Fibroblast of lung (primary cell): ENCODE measurements at regions not wholly inside any gene's neighbourhood (a gene's known extent, or its start where the extent isn't known, plus 50 kb on each side); places are given as distances from the start of the nearest gene placed in this dataset.

Experiments
- EZH2 ChIP-seq: IDR thresholded peaks from 2 replicates; pipeline ENCODE4 v1.5.1; 2012; ENCODE audit warnings: low read length, control low read depth, mild to moderate bottlenecking; ENCODE audit errors: missing control alignments
- TF ChIP-seq, protein P1 (sequence below), 2 donors: IDR thresholded peaks in 1 of 2; conservative IDR thresholded peaks in 1 of 2; 1 replicate in 1 of 2; 2 replicates in 1 of 2; pipeline ENCODE4 v1.5.1; 2011 to 2012; ENCODE audit warnings: low read length in 2 of 2, control low read depth in 1 of 2, inconsistent platforms in 1 of 2, low read depth in 1 of 2, mild to moderate bottlenecking in 1 of 2

DNA sequence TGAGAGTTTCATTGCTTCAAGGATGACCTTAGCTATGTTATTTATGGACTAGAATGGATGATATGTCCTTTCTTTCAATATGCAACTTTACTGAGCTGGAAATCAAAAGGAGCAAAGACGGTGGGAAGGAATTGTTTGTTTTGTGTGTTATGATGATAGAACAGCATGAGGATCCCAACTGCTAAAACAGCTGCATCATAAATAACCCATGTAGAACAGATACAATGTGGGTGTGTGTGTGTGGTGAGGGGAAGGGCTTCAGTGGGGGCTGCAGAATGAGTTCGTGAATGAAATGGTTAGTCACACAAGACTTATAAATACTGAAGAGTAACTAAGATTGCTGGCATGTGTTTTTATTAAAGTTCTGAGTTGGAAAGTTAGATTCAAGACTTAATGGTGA lies 80.1 kb downstream of the DACT1 start:
- TF ChIP-seq, protein P1, sequence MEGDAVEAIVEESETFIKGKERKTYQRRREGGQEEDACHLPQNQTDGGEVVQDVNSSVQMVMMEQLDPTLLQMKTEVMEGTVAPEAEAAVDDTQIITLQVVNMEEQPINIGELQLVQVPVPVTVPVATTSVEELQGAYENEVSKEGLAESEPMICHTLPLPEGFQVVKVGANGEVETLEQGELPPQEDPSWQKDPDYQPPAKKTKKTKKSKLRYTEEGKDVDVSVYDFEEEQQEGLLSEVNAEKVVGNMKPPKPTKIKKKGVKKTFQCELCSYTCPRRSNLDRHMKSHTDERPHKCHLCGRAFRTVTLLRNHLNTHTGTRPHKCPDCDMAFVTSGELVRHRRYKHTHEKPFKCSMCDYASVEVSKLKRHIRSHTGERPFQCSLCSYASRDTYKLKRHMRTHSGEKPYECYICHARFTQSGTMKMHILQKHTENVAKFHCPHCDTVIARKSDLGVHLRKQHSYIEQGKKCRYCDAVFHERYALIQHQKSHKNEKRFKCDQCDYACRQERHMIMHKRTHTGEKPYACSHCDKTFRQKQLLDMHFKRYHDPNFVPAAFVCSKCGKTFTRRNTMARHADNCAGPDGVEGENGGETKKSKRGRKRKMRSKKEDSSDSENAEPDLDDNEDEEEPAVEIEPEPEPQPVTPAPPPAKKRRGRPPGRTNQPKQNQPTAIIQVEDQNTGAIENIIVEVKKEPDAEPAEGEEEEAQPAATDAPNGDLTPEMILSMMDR (conservative IDR thresholded peaks at IDR 0.05 in 1 of 2, IDR thresholded peaks at IDR 0.05 in 1 of 2; ENCODE audit: low read depth in 1 of 2, low read length in 2 of 2): no peak
- TF ChIP-seq EZH2: no peak
